ENCODE measurements at regions not wholly inside any gene's neighbourhood (a gene's known extent, or its start where the extent isn't known, plus 50 kb on each side); places are given as distances from the start of the nearest gene placed in this dataset.

DNA sequence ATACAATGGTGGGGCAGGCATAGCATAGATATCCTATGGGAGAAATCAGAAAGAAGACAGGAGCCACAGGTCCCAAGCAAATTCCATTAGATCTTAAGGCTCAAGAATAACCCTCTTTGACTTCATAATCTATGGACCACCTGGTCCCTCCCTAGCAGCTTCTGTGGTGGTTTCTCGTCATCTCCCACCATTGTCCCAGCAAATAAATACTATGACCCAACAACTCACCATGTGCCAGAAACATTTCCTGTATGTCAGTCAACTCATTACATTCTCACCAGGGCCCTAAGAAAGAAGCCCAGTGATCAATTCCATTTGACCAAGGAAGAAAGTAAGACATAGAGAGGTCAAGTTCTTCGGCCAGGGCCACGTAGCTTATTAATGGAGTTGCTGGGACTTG is 646.2 kb downstream of the VRK1 start:
- DNase-seq (ENCODE audit: low read depth) = no peak

DNA sequence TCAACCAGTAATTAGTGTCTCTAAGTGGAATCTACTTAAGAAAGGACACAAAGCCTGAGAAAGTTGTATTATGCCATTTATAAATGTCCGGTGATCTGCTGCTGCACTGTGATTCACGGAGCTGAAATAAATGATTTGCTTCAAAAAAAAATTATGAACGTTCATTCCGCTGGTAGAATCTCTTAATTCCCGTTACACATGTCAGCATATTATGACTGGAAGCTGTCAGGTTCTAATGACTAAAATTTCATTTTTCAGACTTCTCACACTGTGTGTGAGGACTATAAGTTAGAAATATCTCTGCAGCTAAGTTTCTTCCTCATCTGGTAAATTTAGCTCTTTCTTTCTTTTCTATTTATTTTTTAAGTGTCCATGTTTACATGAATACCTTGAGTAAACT is 647.1 kb downstream of the VRK1 start:
- no peak for DNase-seq (ENCODE audit: low read depth)

DNA sequence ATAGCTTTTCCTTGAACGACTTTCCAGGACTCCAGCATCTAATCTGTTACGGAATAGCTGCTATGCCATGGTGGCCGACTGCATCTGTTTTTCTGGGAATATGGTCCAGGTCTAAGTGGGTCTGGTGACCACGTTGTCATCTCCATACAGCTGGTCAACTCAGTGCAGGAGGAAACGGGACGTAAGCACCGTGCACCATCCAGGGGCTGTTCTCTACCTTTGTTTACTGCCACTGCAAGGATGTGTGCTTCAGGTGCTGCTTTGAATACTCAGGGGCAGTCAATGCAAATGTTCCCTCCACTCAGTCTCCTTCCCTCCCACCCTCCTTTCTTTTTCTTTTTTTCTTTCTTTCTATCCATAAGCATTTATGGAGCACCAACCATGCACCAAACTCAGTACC is 648.2 kb downstream of the VRK1 start:
- DNase-seq (ENCODE audit: low read depth) = no peak

DNA sequence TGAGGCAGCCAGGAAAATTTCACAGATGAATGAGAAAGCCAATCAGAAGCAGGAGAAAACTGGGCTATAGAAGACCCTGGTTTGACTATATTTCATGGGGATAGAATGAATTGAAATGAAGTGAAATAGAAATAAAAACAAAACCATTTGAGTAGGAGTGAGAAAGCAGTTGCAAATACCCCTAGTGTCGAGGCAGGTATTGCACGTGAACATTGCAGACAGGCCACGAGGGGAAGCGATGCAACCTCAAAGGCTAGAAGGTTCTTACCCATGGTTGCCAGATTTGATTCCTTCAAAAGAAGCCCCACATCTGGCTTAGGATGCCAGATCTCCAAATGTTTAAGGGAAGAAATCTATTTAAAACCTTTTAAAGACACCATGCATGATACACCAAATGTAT is 648.9 kb downstream of the VRK1 start:
- DNase-seq (ENCODE audit: low read depth) = no peak

DNA sequence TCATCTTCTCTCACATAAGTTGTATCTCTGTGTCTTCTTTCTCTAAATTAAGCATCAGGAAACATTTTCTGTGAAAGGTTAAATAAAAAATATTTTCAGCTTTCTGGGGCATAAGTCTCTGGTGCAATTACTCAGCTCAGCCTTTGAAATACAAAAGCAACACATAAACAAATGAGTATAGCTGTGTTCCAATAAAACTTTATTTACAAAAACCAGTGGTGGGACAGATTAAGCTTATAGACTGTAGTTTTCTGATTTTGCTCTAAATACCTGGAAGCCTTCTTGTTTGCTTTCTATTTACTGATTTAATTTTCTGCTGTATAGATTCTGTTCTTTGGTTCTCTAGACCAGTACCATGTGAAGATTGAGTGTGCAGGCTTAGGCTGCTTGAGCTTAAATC is 655.1 kb downstream of the VRK1 start:
- DNase-seq (ENCODE audit: low read depth) = no peak

GRCh38 chr14:97453991-97454390 is 656.8 kb downstream of the VRK1 start:
- peak; percentile 29 for DNase-seq (ENCODE audit: low read depth)

GRCh38 chr14:97456462-97456861 is 659.3 kb downstream of the VRK1 start:
- no peak for DNase-seq (ENCODE audit: low read depth)

- peak; percentile 55 for DNase-seq (ENCODE audit: low read depth)
Observed at GRCh38 chr14:97456958-97457357, 659.8 kb downstream of the VRK1 start.

GRCh38 chr14:97457575-97458085 is 660.4 kb downstream of the VRK1 start:
- DNase-seq (ENCODE audit: low read depth) = peak; percentile 9

- no peak for DNase-seq (ENCODE audit: low read depth)
Observed at GRCh38 chr14:97458255-97458654, 661.1 kb downstream of the VRK1 start.

GRCh38 chr14:97458661-97459579 is 661.7 kb downstream of the VRK1 start:
- peak; percentile 8 for DNase-seq (ENCODE audit: low read depth)

- no peak for DNase-seq (ENCODE audit: low read depth)
Observed at GRCh38 chr14:97462081-97462480, 664.9 kb downstream of the VRK1 start.

- DNase-seq (ENCODE audit: low read depth) = no peak
Observed at GRCh38 chr14:97468220-97468619, 671.0 kb downstream of the VRK1 start.

GRCh38 chr14:97477353-97477752 is 680.2 kb downstream of the VRK1 start:
- no peak for DNase-seq (ENCODE audit: low read depth)

GRCh38 chr14:97485201-97485600 is 688.0 kb downstream of the VRK1 start:
- DNase-seq (ENCODE audit: low read depth) = no peak

DNA sequence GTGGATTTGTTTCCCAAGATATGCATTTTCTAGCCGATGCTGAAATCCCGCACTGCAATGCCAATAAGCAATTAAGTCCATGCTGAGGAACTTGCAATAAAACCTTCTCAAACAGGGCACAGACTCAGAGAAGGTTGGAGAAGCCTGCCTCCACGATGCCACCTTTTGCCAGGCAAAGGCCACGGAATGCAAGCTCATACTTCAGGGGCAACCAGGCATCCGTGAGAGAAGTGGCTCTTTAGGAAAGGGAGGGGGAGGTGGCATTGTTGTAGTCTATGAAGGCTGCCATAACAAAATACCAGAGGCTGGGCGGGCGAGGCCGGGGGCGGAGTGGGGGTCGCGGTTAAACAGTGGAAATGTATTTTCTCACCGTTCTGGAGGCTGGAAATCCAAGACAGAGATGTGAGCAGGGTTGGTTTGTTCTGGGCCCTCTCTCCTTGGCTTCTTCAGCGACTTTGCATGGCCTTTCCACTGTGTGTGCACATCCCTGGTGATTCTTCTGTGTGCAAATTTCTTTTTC is 689.5 kb downstream of the VRK1 start:
- DNase-seq (ENCODE audit: low read depth) = no peak

DNA sequence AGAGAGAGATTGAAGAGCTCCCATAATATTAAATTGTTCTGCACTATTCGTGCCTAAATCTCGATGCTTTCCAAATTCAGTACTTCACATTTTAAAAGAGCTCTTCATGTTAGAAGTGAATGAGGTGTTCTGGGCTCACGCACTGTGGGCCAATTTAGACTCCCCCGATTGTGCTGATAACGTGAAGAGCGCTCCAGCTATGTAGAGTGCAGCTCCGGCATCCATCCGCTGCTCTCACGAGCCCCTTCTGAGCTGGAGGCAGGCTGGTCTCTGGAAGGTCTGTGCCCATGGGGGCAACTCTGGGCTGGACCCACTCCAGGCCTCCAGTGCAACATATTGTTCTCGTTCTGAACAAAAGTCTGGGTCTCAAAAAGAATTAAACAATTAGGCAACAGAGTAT is 692.6 kb downstream of the VRK1 start:
- no peak for DNase-seq (ENCODE audit: low read depth)

DNA sequence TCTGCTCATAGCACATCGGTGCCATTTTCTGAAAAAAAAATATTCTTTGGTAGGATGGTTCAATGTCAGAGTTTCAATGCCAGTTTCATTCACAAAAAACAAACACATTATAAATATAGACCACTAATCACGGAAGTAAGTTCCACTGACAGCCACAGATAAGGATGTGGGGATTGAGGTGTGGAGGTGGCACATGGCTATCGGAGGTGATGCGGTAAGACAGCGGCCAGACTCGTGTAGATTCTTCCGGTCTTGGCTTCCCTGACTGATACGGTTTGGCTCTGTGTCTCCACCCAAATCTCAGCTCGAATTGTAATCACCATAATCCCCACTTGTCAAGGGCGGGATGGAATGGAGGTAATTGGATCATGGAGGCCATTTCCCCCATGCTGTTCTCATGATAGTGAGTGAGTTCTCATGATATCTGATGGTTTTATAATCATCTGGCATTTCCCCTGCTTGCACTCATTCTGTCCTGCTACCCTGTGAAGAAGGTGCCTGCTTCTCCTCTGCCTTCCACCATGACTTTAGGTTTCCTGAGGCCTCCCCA is 693.4 kb downstream of the VRK1 start:
- DNase-seq (ENCODE audit: low read depth) = no peak

- no peak for DNase-seq (ENCODE audit: low read depth)
Observed at GRCh38 chr14:97491697-97492096, 694.5 kb downstream of the VRK1 start.

DNA sequence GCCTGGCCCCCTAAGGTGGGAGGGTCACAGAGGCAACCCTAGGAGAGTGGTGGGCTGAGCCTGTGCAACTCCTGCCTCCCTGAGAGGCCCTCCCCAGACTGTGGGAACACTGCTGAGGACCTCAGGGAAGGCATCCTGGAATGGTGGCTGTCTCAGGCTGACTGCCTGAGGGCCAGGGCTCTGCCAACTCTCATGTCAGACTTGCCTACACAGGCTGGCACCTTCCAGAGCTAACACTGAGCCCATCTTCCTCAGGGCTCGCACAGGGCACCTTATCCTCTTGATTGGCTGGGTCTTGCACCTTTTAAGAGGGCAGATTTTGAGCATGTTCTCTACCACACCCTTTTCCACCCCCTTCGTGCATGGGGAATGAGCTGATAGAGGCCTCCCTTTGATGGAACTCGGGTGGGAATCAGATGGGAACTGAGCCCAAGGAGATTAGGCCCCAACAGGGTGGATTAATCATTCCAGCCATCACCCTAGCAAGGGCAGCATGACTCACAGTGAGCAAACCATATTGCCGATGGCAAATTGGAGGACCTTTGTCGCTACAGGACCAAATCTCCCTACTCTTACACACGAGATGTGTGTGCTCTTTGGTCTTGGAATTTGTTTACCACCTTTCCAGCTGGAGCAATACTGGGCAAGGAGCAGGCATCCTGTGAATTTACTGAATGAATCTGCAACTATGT is 702.8 kb downstream of the VRK1 start:
- DNase-seq (ENCODE audit: low read depth) = peak; percentile 9

- no peak for DNase-seq (ENCODE audit: low read depth)
Observed at GRCh38 chr14:97506626-97507025, 709.4 kb downstream of the VRK1 start.

- no peak for DNase-seq (ENCODE audit: low read depth)
Observed at GRCh38 chr14:97513891-97514290, 716.7 kb downstream of the VRK1 start.
